ENCODE measurements at regions not wholly inside any gene's neighbourhood (a gene's known extent, or its start where the extent isn't known, plus 50 kb on each side); places are given as distances from the start of the nearest gene placed in this dataset.

DNA sequence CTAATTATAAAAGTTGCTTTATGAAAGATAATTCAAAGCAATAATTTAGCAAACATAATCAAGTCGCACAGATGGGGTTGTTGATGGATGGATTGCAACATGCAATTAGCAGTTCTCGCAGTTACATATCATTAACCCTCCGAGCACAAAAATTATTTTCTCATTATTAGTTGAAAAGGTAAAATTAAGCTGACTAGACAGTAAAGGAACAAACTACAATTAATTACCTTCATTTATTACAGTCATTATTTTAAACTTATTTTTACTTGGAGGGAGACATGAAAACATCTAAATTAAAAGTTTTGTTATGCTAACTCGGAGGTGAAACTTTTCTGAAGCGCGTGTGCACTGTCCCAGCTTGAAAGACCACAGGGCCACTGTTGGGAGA, 146.9 kb downstream of the PHETA1 start:
- ChIA-PET SMC1A (ENCODE audit: uncharacterized antibody, unreplicated experiment) (interaction anchor here (1.0 kb wide), 1 partner anchor 10 kb away, joined by 3 read pairs; no protein-coding TSS in a partner anchor), CTCF (no interaction called here), POLR2A (no interaction called here), RAD21 (ENCODE audit: unreplicated experiment) (no interaction called here)
- no peaks in the 10 kb centered on the region for H4K20me1 ChIP-seq (ENCODE audit: control insufficient read depth, insufficient read depth)
- no peak overlapping the region for H3K27ac ChIP-seq (ENCODE audit: control insufficient read depth, insufficient read depth)
- TF ChIP-seq MTA3 (IDR thresholded peaks at IDR 0.05; ENCODE audit: borderline replicate concordance, low read length) (no peak), NFXL1 (IDR thresholded peaks at IDR 0.05; ENCODE audit: borderline replicate concordance) (no peak), IKZF1 (conservative IDR thresholded peaks at IDR 0.05) (no peak), TAF1 (IDR thresholded peaks at IDR 0.05; ENCODE audit: borderline replicate concordance, low read depth, low read length) (no peak), NR2C1 (IDR thresholded peaks at IDR 0.05) (no peak), SRF (IDR thresholded peaks at IDR 0.05; ENCODE audit: low read depth in 2 of 2, low read length in 2 of 2) (no peak), KDM1A (IDR thresholded peaks at IDR 0.05; ENCODE audit: borderline replicate concordance) (no peak), SP1 (IDR thresholded peaks at IDR 0.05; ENCODE audit: low read depth, low read length) (no peak), RAD51 (IDR thresholded peaks at IDR 0.05) (no peak), ZNF24 (IDR thresholded peaks at IDR 0.05) (no peak), KAT2A (conservative IDR thresholded peaks at IDR 0.05; ENCODE audit: control insufficient read depth, low read depth, low read length) (no peak), NFYA (IDR thresholded peaks at IDR 0.05; ENCODE audit: borderline replicate concordance, low read depth, low read length) (no peak), CREM (IDR thresholded peaks at IDR 0.05; ENCODE audit: low read depth) (no peak), NFIC (IDR thresholded peaks at IDR 0.05; ENCODE audit: low read depth, low read length) (no peak)
- TF ChIP-seq, protein P1, sequence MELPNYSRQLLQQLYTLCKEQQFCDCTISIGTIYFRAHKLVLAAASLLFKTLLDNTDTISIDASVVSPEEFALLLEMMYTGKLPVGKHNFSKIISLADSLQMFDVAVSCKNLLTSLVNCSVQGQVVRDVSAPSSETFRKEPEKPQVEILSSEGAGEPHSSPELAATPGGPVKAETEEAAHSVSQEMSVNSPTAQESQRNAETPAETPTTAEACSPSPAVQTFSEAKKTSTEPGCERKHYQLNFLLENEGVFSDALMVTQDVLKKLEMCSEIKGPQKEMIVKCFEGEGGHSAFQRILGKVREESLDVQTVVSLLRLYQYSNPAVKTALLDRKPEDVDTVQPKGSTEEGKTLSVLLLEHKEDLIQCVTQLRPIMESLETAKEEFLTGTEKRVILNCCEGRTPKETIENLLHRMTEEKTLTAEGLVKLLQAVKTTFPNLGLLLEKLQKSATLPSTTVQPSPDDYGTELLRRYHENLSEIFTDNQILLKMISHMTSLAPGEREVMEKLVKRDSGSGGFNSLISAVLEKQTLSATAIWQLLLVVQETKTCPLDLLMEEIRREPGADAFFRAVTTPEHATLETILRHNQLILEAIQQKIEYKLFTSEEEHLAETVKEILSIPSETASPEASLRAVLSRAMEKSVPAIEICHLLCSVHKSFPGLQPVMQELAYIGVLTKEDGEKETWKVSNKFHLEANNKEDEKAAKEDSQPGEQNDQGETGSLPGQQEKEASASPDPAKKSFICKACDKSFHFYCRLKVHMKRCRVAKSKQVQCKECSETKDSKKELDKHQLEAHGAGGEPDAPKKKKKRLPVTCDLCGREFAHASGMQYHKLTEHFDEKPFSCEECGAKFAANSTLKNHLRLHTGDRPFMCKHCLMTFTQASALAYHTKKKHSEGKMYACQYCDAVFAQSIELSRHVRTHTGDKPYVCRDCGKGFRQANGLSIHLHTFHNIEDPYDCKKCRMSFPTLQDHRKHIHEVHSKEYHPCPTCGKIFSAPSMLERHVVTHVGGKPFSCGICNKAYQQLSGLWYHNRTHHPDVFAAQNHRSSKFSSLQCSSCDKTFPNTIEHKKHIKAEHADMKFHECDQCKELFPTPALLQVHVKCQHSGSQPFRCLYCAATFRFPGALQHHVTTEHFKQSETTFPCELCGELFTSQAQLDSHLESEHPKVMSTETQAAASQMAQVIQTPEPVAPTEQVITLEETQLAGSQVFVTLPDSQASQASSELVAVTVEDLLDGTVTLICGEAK (IDR thresholded peaks at IDR 0.05; ENCODE audit: borderline replicate concordance) = no peak
- TF ChIP-seq, protein P2, sequence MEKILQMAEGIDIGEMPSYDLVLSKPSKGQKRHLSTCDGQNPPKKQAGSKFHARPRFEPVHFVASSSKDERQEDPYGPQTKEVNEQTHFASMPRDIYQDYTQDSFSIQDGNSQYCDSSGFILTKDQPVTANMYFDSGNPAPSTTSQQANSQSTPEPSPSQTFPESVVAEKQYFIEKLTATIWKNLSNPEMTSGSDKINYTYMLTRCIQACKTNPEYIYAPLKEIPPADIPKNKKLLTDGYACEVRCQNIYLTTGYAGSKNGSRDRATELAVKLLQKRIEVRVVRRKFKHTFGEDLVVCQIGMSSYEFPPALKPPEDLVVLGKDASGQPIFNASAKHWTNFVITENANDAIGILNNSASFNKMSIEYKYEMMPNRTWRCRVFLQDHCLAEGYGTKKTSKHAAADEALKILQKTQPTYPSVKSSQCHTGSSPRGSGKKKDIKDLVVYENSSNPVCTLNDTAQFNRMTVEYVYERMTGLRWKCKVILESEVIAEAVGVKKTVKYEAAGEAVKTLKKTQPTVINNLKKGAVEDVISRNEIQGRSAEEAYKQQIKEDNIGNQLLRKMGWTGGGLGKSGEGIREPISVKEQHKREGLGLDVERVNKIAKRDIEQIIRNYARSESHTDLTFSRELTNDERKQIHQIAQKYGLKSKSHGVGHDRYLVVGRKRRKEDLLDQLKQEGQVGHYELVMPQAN (conservative IDR thresholded peaks at IDR 0.05) = no peak
- TF ChIP-seq, protein P3, sequence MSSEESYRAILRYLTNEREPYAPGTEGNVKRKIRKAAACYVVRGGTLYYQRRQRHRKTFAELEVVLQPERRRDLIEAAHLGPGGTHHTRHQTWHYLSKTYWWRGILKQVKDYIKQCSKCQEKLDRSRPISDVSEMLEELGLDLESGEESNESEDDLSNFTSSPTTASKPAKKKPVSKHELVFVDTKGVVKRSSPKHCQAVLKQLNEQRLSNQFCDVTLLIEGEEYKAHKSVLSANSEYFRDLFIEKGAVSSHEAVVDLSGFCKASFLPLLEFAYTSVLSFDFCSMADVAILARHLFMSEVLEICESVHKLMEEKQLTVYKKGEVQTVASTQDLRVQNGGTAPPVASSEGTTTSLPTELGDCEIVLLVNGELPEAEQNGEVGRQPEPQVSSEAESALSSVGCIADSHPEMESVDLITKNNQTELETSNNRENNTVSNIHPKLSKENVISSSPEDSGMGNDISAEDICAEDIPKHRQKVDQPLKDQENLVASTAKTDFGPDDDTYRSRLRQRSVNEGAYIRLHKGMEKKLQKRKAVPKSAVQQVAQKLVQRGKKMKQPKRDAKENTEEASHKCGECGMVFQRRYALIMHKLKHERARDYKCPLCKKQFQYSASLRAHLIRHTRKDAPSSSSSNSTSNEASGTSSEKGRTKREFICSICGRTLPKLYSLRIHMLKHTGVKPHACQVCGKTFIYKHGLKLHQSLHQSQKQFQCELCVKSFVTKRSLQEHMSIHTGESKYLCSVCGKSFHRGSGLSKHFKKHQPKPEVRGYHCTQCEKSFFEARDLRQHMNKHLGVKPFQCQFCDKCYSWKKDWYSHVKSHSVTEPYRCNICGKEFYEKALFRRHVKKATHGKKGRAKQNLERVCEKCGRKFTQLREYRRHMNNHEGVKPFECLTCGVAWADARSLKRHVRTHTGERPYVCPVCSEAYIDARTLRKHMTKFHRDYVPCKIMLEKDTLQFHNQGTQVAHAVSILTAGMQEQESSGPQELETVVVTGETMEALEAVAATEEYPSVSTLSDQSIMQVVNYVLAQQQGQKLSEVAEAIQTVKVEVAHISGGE (CRISPR knock-in tag; IDR thresholded peaks at IDR 0.05) = no peak
- no peak overlapping the region for H2AFZ ChIP-seq (ENCODE audit: control insufficient read depth, low read depth, low read length)
- BruUV-seq (replicated peaks) = no TSS peak
- ATAC-seq (no peak), FAIRE-seq (no peak), DNase-seq (ENCODE audit: low read depth, low spot score) (no peak)
- H3K79me2 ChIP-seq (ENCODE audit: control insufficient read depth, insufficient read depth, low read length) = no peaks in the 10 kb centered on the region
- WGBS (ENCODE audit: insufficient coverage, insufficient replicate concordance, low lambda C conversion rate, missing lambda C conversion rate) = 58% methylated on average over 6 of the region's 6 CpGs
- intact Hi-C loops (cut with micrococcal nuclease; ENCODE audit: unreplicated experiment) = no loop called here
- no peaks in the 10 kb centered on the region for H3K4me1 ChIP-seq (ENCODE audit: control insufficient read depth, insufficient read depth, low read length)
- no peak overlapping the region for H3K4me3 ChIP-seq
- in situ Hi-C loops (cut with MboI) = no loop called here
- H3K9me3 ChIP-seq (replicated peaks; ENCODE audit: control insufficient read depth, insufficient read depth, low read length) = no peaks in the 10 kb centered on the region
- peaks cover 3% of the 10 kb centered on the region in 2 experiments; a peak in 3 of 4 replicates for H3K27me3 ChIP-seq (replicated peaks in 1 of 2; ENCODE audit: control insufficient read depth in 2 of 2, insufficient read depth in 2 of 2, low read length in 1 of 2)
- H3K9ac ChIP-seq (ENCODE audit: control insufficient read depth, insufficient read depth, low read length) = no peak overlapping the region
- no peak overlapping the region for H3K4me2 ChIP-seq (ENCODE audit: control insufficient read depth, insufficient read depth)
- H3K36me3 ChIP-seq (ENCODE audit: control insufficient read depth in 2 of 2, insufficient read depth in 2 of 2, low read length in 1 of 2) = no peaks in the 10 kb centered on the region
